ENCODE measurements at regions not wholly inside any gene's neighbourhood (a gene's known extent, or its start where the extent isn't known, plus 50 kb on each side); places are given as distances from the start of the nearest gene placed in this dataset.
"Not testable (repeated sequence)": the region's sequence is repeated elsewhere in the genome, so short reads cannot be mapped to it uniquely, and the experiment has no call there.

- DNase-seq (no peak), ATAC-seq (replicated peaks) (no peak)
- Mint-ChIP-seq H3K36me3 (peaks cover 31 to 43% of the 10 kb centered on the region in 2 donors), H3K9me3 (no peaks in the 10 kb centered on the region), H3K4me3 (no peak overlapping the region), H3K27ac (no peak overlapping the region), H3K4me1 (no peaks in the 10 kb centered on the region), H3K27me3 (no peaks in the 10 kb centered on the region)
These were observed 115.3 kb downstream of the LTN1 start for GRCh38 chr21:28877318-28877884.

DNA sequence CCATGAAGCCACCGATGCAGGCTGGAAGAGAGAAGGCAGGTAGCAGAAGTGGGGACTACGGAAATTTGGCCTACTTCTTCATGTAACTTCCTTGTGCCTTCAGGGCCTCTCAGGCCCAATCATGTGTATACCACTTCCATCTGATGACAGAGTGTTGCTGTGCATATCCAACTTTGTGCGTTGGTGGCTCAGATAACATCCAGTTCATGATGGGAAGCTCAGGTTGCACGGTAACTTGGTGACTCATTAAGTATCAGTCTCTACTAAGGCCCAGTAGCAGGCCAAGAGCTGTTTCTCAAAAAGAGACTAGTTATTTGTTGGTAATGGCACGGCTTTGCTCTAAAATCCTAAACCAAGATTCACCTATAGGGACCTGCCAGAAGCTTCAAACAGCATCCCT lies 117.6 kb downstream of the LTN1 start:
- peaks cover 30 to 48% of the 10 kb centered on the region in 2 donors for H3K36me3 Mint-ChIP-seq
- no peak for ATAC-seq (replicated peaks)

GRCh38 chr21:28872218-28872617 lies 120.5 kb downstream of the LTN1 start:
- ATAC-seq (replicated peaks) (no peak), DNase-seq (no peak)
- Mint-ChIP-seq H3K27me3 (no peaks in the 10 kb centered on the region), H3K4me3 (no peak overlapping the region), H3K9me3 (no peaks in the 10 kb centered on the region), H3K36me3 (peaks cover 32 to 45% of the 10 kb centered on the region in 2 donors), H3K27ac (no peak overlapping the region), H3K4me1 (no peaks in the 10 kb centered on the region)

More for the DNA sequence above, 117.6 kb downstream of the LTN1 start:
- H3K27me3 Mint-ChIP-seq, result no peaks in the 10 kb centered on the region
- no peak overlapping the region for H3K4me3 Mint-ChIP-seq
- no peaks in the 10 kb centered on the region for H3K9me3 Mint-ChIP-seq
- H3K27ac Mint-ChIP-seq, result peak overlapping the region; percentile 60
- DNase-seq, result no peak
- no peaks in the 10 kb centered on the region for H3K4me1 Mint-ChIP-seq

GRCh38 chr21:28871388-28872010 lies 121.2 kb downstream of the LTN1 start:
- H3K9me3 Mint-ChIP-seq, result no peaks in the 10 kb centered on the region
- no peaks in the 10 kb centered on the region for H3K27me3 Mint-ChIP-seq
- DNase-seq (no peak), ATAC-seq (replicated peaks) (no peak)
- no peaks in the 10 kb centered on the region for H3K4me1 Mint-ChIP-seq
- no peak overlapping the region for H3K27ac Mint-ChIP-seq
- peaks cover 32 to 42% of the 10 kb centered on the region in 2 donors for H3K36me3 Mint-ChIP-seq
- no peak overlapping the region for H3K4me3 Mint-ChIP-seq

DNA sequence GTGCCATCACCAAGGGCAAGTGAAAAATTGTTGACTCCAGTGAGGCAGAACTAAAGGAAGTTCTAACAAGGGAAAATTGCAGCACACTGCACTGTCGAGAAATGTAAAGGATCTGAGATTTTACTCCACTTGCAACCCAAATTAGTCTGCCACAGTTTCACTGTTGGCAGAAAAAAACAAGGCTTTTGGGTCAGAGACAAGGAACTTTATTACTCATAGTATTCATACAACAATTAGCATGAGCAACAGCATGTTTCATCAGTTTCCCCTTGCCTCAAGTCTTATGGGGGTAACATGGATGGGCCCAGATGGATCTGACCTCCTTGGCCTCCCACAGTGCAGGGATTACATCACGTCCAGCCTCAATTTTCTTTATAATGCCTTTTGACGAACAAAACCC lies 125.3 kb downstream of the LTN1 start:
- H3K36me3 Mint-ChIP-seq, result peaks cover 13 to 32% of the 10 kb centered on the region in 2 donors
- H3K4me1 Mint-ChIP-seq, result no peaks in the 10 kb centered on the region
- no peak for DNase-seq
- ATAC-seq (replicated peaks), result no peak
- H3K27me3 Mint-ChIP-seq, result no peaks in the 10 kb centered on the region
- no peak overlapping the region for H3K4me3 Mint-ChIP-seq
- H3K9me3 Mint-ChIP-seq, result no peaks in the 10 kb centered on the region
- H3K27ac Mint-ChIP-seq, result no peak overlapping the region

DNA sequence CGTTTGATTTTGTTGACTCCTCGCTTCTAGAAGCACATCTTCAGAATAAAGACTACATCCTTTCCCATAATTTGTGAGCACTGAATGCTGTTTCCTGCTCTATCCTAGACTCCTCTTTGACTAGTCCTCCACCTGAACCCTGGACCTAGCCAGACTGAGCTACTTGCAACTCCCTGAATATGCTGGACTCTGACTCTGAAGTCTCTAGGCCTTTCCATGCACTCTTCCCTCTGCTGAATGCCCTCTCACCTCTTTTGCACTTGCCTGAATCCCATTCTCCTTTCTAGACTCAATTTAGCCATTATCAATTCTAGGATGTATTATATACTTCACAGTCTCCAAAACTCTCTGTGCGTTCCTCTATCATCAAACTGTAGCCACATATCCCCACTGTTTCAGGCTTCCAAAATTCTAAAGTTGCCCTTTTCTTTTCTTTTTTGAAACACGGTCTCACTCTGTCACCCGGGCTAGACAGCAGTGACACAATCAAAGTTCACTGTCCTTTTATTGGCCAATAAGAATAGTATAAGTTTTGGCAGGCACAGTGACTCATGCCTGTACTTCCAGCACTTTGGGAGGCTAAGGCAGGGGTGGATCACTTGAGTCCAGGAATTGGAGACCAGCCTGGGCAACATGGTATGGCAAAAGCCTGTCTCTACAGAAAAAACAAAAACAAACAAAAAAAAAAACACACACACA lies 127.0 kb downstream of the LTN1 start:
- Mint-ChIP-seq H3K4me1 (no peaks in the 10 kb centered on the region), H3K4me3 (no peak overlapping the region), H3K27me3 (no peaks in the 10 kb centered on the region), H3K9me3 (no peaks in the 10 kb centered on the region), H3K36me3 (peaks cover 10 to 24% of the 10 kb centered on the region in 2 donors), H3K27ac (no peak overlapping the region)
- ATAC-seq (replicated peaks) (no peak), DNase-seq (no peak)

DNA sequence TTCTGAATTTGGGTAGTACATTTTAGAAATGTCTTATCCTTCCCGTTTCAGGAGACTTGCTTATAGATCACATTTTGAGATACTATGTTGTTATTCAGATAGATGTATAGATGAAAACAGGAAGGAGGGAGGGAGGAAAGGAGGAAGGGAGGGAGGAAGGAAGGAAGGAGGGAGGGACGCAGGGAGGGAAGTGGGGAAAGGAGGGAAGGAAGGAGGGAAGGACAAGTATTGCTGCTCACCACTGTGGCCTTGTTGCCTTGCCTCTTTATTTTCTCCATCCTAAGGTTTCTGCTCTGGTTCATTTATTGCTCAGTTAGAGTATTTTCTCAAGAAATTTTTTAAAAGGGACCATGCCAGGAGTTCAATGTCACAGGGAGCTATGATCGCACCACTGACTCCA lies 134.3 kb downstream of the LTN1 start:
- H3K4me1 Mint-ChIP-seq, result no peaks in the 10 kb centered on the region
- peaks cover 0 to 5% of the 10 kb centered on the region in 2 donors for H3K9me3 Mint-ChIP-seq
- no peak overlapping the region for H3K27ac Mint-ChIP-seq
- no peaks in the 10 kb centered on the region for H3K27me3 Mint-ChIP-seq
- ATAC-seq (replicated peaks) (no peak), DNase-seq (no peak)
- peaks cover 8 to 12% of the 10 kb centered on the region in 2 donors for H3K36me3 Mint-ChIP-seq
- no peak overlapping the region for H3K4me3 Mint-ChIP-seq

- H3K4me1 Mint-ChIP-seq, result no peaks in the 10 kb centered on the region
- no peak overlapping the region for H3K27ac Mint-ChIP-seq
- H3K27me3 Mint-ChIP-seq, result no peaks in the 10 kb centered on the region
- peaks cover 0 to 5% of the 10 kb centered on the region in 2 donors for H3K9me3 Mint-ChIP-seq
- H3K4me3 Mint-ChIP-seq, result no peak overlapping the region
- ATAC-seq (replicated peaks) (no peak), DNase-seq (no peak)
- H3K36me3 Mint-ChIP-seq, result peaks cover 6 to 9% of the 10 kb centered on the region in 2 donors
These were observed 134.9 kb downstream of the LTN1 start for GRCh38 chr21:28857752-28858151.

DNA sequence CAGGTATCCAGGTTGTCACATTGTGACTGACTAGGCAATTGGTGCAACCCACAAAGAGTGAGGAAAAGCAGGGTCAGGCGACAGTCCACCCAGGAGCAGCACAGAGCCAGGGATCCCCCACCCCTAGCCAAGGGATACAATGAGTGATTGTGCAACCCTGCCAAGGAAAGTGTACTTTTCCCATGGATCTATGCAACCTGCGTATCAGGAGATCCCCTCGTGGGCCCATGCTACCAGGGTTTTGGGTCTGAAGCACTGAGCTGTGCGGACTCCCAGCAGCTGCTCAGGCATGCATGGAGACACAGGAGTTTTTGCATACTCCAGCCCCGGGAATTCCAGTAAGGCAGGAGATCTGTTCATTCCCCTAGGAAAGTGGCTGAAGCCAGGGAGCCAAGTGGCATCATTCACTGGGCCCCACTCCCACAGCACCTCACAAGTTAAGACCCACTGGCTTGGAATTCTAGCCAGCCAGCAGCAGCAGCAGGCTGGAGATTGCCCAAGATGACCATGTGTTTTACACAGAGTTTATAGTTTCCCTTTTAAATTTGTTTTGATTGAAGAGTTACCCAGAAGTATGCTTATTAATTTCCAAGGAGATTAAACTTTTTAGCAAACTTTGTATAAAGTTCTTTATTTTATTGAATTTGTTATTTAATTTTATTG lies 136.0 kb downstream of the LTN1 start:
- ATAC-seq (replicated peaks) (no peak), DNase-seq (no peak)
- peaks cover 4 to 5% of the 10 kb centered on the region in 2 donors for H3K36me3 Mint-ChIP-seq
- no peaks in the 10 kb centered on the region for H3K27me3 Mint-ChIP-seq
- no peak overlapping the region for H3K4me3 Mint-ChIP-seq
- H3K27ac Mint-ChIP-seq, result no peak overlapping the region
- peaks cover 0 to 5% of the 10 kb centered on the region in 2 donors for H3K9me3 Mint-ChIP-seq
- H3K4me1 Mint-ChIP-seq, result no peaks in the 10 kb centered on the region

- H3K9me3 Mint-ChIP-seq, result peaks cover 2 to 5% of the 10 kb centered on the region in 2 donors
- H3K36me3 Mint-ChIP-seq, result peaks cover 8 to 12% of the 10 kb centered on the region in 2 donors
- no peaks in the 10 kb centered on the region for H3K4me1 Mint-ChIP-seq
- no peak for ATAC-seq (replicated peaks)
- no peaks in the 10 kb centered on the region for H3K27me3 Mint-ChIP-seq
- DNase-seq, result no peak
- no peak overlapping the region for H3K4me3 Mint-ChIP-seq
- H3K27ac Mint-ChIP-seq, result no peak overlapping the region
These were observed 140.0 kb downstream of the LTN1 start for GRCh38 chr21:28852706-28853105.

- DNase-seq, result no peak
- Mint-ChIP-seq H3K4me3 (no peak overlapping the region), H3K36me3 (peaks cover 8 to 12% of the 10 kb centered on the region in 2 donors), H3K4me1 (no peaks in the 10 kb centered on the region), H3K27me3 (no peaks in the 10 kb centered on the region), H3K9me3 (peaks cover 4 to 5% of the 10 kb centered on the region in 2 donors), H3K27ac (no peak overlapping the region)
- no peak for ATAC-seq (replicated peaks)
These were observed 141.0 kb downstream of the LTN1 start for GRCh38 chr21:28851645-28852044.

- not testable (repeated sequence) for H3K9me3 Mint-ChIP-seq; H3K36me3 Mint-ChIP-seq; H3K27me3 Mint-ChIP-seq; H3K27ac Mint-ChIP-seq; H3K4me3 Mint-ChIP-seq; H3K4me1 Mint-ChIP-seq; ATAC-seq (replicated peaks); DNase-seq
These were observed 153.4 kb downstream of the LTN1 start for GRCh38 chr21:28839237-28839636.

GRCh38 chr21:28837426-28837825 lies 155.3 kb downstream of the LTN1 start:
- not testable (repeated sequence) for H3K27ac Mint-ChIP-seq; H3K27me3 Mint-ChIP-seq; H3K4me3 Mint-ChIP-seq; ATAC-seq (replicated peaks); H3K4me1 Mint-ChIP-seq; H3K9me3 Mint-ChIP-seq; DNase-seq
- peaks cover 0 to 10% of the 10 kb centered on the region in 2 donors for H3K36me3 Mint-ChIP-seq

DNA sequence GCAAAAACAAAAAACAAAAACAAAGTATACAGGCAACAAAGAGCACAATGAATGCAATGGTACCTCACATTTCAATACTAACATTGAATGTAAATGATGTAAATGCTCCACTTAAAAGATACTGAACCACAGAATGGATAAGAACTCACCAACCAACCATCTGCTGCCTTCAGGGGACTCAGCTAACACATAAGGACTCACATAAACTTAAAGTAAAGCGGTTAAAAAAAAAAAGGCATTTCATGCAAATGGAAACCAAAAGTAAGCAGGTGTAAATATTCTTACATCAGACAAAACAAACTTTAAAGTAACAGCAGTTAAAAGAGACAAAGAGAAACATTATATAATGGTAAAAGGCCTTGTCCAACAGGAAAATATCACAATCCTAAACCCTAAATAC lies 156.1 kb downstream of the LTN1 start:
- H3K9me3 Mint-ChIP-seq; ATAC-seq (replicated peaks); H3K27me3 Mint-ChIP-seq: not testable (repeated sequence)

More for the DNA sequence above, 156.1 kb downstream of the LTN1 start:
- not testable (repeated sequence) for H3K27ac Mint-ChIP-seq, DNase-seq, H3K4me3 Mint-ChIP-seq, H3K4me1 Mint-ChIP-seq
- peaks cover 0 to 10% of the 10 kb centered on the region in 2 donors for H3K36me3 Mint-ChIP-seq

Measured in stimulated activated naive B cell treated with anti-CD40 and anti-IgM and Interleukin-4, amounts not matched to agents 10 μg/mL and 1 μg/mL and 100 μg/mL, for 72 hours (primary cell).